IMR-90 (cell line): ENCODE measurements at regions not wholly inside any gene's neighbourhood (a gene's known extent, or its start where the extent isn't known, plus 50 kb on each side); places are given as distances from the start of the nearest gene placed in this dataset.

Experiments used
- ATAC-seq: fragments of 200-7000 bp; cut with Tn5 transposase; 2 replicates; pipeline ENCODE4 v1.9.1; 2020; ENCODE audit warnings: low read depth, mild to moderate bottlenecking, moderate library complexity
- BruUV-seq: library from RNA; stranded (reverse); fragments of 400-500 nt; replicated peaks from 2 replicates; lab custom pipeline; 2021; lab: Mats Ljungman, UMichigan
- CTCF ChIA-PET: fragments of 300-600 bp; formaldehyde crosslinking; extraction: SDS; loops from one replicate; lab custom pipeline; 2021; ENCODE audit warnings: antibody characterized with exemption; lab: Yijun Ruan, JAX
- POLR2A ChIA-PET: fragments of 300-600 bp; sonication (Branson Sonifier 250); formaldehyde crosslinking; loops from one replicate; lab custom pipeline; 2022; ENCODE audit warnings: antibody characterized with exemption; ENCODE audit not compliant: unreplicated experiment; lab: Charles Lee
- DNase-seq: peaks from one replicate; pipeline ENCODE4 v3.0.0; 2013
- H2AFZ ChIP-seq: replicated peaks from 2 replicates; pipeline ENCODE3; 2013; ENCODE audit warnings: low read length, mild to moderate bottlenecking; ENCODE audit not compliant: poor library complexity
- H2AK5ac ChIP-seq: 2 replicates; pipeline ENCODE4 v1.6.1; 2013; ENCODE audit warnings: low read depth, low read length, inconsistent platforms
- H2AK9ac ChIP-seq: replicated peaks from 2 replicates; pipeline ENCODE3; 2013; ENCODE audit warnings: mild to moderate bottlenecking, low read depth, low read length, moderate library complexity; ENCODE audit not compliant: poor library complexity
- H2BK120ac ChIP-seq: 2 replicates; pipeline ENCODE4 v1.6.1; 2013; ENCODE audit warnings: low read depth, low read length, inconsistent platforms
- H2BK15ac ChIP-seq: 3 replicates; pipeline ENCODE4 v1.6.1; 2013; ENCODE audit warnings: low read depth, low read length, inconsistent platforms
- H2BK20ac ChIP-seq: 2 replicates; pipeline ENCODE4 v1.6.1; 2013; ENCODE audit warnings: low read depth, mild to moderate bottlenecking, inconsistent platforms, low read length, moderate library complexity
- H2BK5ac ChIP-seq: 2 replicates; pipeline ENCODE4 v1.6.1; 2013; ENCODE audit warnings: mild to moderate bottlenecking, low read depth, low read length, inconsistent platforms; ENCODE audit not compliant: poor library complexity, severe bottlenecking
- H3K14ac ChIP-seq: replicated peaks from 2 replicates; pipeline ENCODE4 v1.6.1; 2013; ENCODE audit warnings: low read depth, low read length, inconsistent platforms
- H3K18ac ChIP-seq: 2 replicates; pipeline ENCODE4 v1.6.1; 2013; ENCODE audit warnings: low read depth, low read length, control low read depth
- H3K23ac ChIP-seq: 2 replicates; pipeline ENCODE4 v1.6.1; 2013; ENCODE audit warnings: low read depth, low read length, inconsistent platforms
- H3K27ac ChIP-seq: 2 replicates; pipeline ENCODE4 v1.5.1; 2013; ENCODE audit warnings: mild to moderate bottlenecking, control low read depth, low read length; ENCODE audit not compliant: insufficient read depth
- H3K27me3 ChIP-seq: 2 replicates; pipeline ENCODE4 v1.6.1; 2013; ENCODE audit warnings: low read length; ENCODE audit not compliant: control insufficient read depth, insufficient read depth
- H3K36me3 ChIP-seq: 2 replicates; pipeline ENCODE4 v1.6.1; 2013; ENCODE audit warnings: low read length, mixed read lengths; ENCODE audit not compliant: control insufficient read depth, insufficient read depth
- H3K4ac ChIP-seq: 2 replicates; pipeline ENCODE4 v1.6.1; 2013; ENCODE audit warnings: low read depth, low read length, inconsistent platforms
- H3K4me1 ChIP-seq: 2 replicates; pipeline ENCODE4 v1.6.1; 2013; ENCODE audit warnings: low read length, mixed read lengths; ENCODE audit not compliant: control insufficient read depth, insufficient read depth
- H3K4me2 ChIP-seq: 2 replicates; pipeline ENCODE4 v1.6.1; 2013; ENCODE audit warnings: low read depth, mild to moderate bottlenecking, control low read depth, low read length, moderate library complexity
- H3K4me3 ChIP-seq: 2 replicates; pipeline ENCODE4 v1.5.1; 2013; ENCODE audit warnings: low read depth, mild to moderate bottlenecking, control low read depth, low read length, moderate library complexity; ENCODE audit not compliant: insufficient read depth
- H3K56ac ChIP-seq: 2 replicates; pipeline ENCODE4 v1.6.1; 2013; ENCODE audit warnings: low read length, inconsistent platforms; ENCODE audit not compliant: insufficient read depth; ENCODE audit errors: extremely low read depth
- H3K79me1 ChIP-seq, 2 experiments: 2 replicates each; pipeline ENCODE4 v1.6.1; 2013; ENCODE audit warnings: low read length in 2 of 2, inconsistent platforms in 1 of 2, low read depth in 1 of 2
- H3K9ac ChIP-seq: 2 replicates; pipeline ENCODE4 v1.6.1; 2013; ENCODE audit warnings: low read depth, low read length, control low read depth
- H3K9me1 ChIP-seq: 2 replicates; pipeline ENCODE4 v1.6.1; 2013; ENCODE audit warnings: low read length, inconsistent platforms; ENCODE audit not compliant: insufficient read depth
- H3K9me3 ChIP-seq: 2 replicates; pipeline ENCODE4 v1.6.1; 2013; ENCODE audit warnings: low read length; ENCODE audit not compliant: control insufficient read depth, insufficient read depth
- H4K20me1 ChIP-seq: 2 replicates; pipeline ENCODE4 v1.6.1; 2013; ENCODE audit warnings: low read length, inconsistent platforms; ENCODE audit not compliant: insufficient read depth
- H4K5ac ChIP-seq: 2 replicates; pipeline ENCODE4 v1.6.1; 2013; ENCODE audit warnings: mild to moderate bottlenecking, low read depth, low read length, control low read depth
- H4K8ac ChIP-seq, 2 experiments: 2 replicates each; pipeline ENCODE4 v1.6.1; 2013; ENCODE audit warnings: low read depth in 2 of 2, low read length in 2 of 2, control low read depth in 1 of 2, inconsistent platforms in 1 of 2
- H4K91ac ChIP-seq: 2 replicates; pipeline ENCODE4 v1.6.1; 2013; ENCODE audit warnings: low read depth, low read length, inconsistent platforms; ENCODE audit not compliant: insufficient read depth
- BHLHE40 ChIP-seq: fragments of 150-350 bp; IDR thresholded peaks from 2 replicates; pipeline ENCODE4 v1.6.1; 2016; ENCODE audit warnings: mild to moderate bottlenecking, low read depth, low read length
- CEBPB ChIP-seq: IDR thresholded peaks from 2 replicates; pipeline ENCODE4 v1.6.1; 2012; ENCODE audit warnings: low read depth, low read length, improper control_type of control experiment
- CTCF ChIP-seq: conservative IDR thresholded peaks from 2 replicates; pipeline ENCODE4 v1.5.1; 2012; ENCODE audit warnings: mild to moderate bottlenecking, low read depth, low read length, improper control_type of control experiment
- ELK1 ChIP-seq: fragments of 150-350 bp; IDR thresholded peaks from 2 replicates; pipeline ENCODE4 v1.6.1; 2016; ENCODE audit warnings: low read depth, mild to moderate bottlenecking, low read length, moderate library complexity, borderline replicate concordance
- FOS ChIP-seq: fragments of 150-350 bp; IDR thresholded peaks from 2 replicates; pipeline ENCODE4 v1.6.1; 2016; ENCODE audit warnings: low read depth, low read length
- MAFK ChIP-seq: IDR thresholded peaks from 2 replicates; pipeline ENCODE4 v1.6.1; 2012; ENCODE audit warnings: low read depth, low read length, improper control_type of control experiment
- NFE2L2 ChIP-seq: fragments of 150-350 bp; IDR thresholded peaks from 2 replicates; pipeline ENCODE4 v1.6.1; 2016; ENCODE audit warnings: low read depth, mild to moderate bottlenecking, low read length
- POLR2A ChIP-seq: IDR thresholded peaks from 2 replicates; pipeline ENCODE4 v1.6.1; 2012; ENCODE audit warnings: mild to moderate bottlenecking, low read depth, low read length
- RAD21 ChIP-seq: IDR thresholded peaks from 2 replicates; pipeline ENCODE4 v1.6.1; 2012; ENCODE audit warnings: low read length, improper control_type of control experiment
- RFX5 ChIP-seq: IDR thresholded peaks from 2 replicates; pipeline ENCODE4 v1.8.0; 2012; ENCODE audit warnings: low read depth, mild to moderate bottlenecking, low read length, moderate library complexity
- SMC3 ChIP-seq: fragments of 150-350 bp; IDR thresholded peaks from 2 replicates; pipeline ENCODE4 v1.6.1; 2016; ENCODE audit warnings: low read depth, mild to moderate bottlenecking, antibody characterized with exemption, low read length, moderate library complexity
- USF2 ChIP-seq: fragments of 150-350 bp; IDR thresholded peaks from 2 replicates; pipeline ENCODE4 v1.6.1; 2017; ENCODE audit warnings: mild to moderate bottlenecking, antibody characterized with exemption, low read length, low read depth
- WGBS, 2 experiments: methylation state at CpG; one replicate each; pipeline versions ENCODE4 v1.1.5 to v1.1.7; 2013; ENCODE audit warnings: missing lambda C conversion rate in 2 of 2; ENCODE audit not compliant: insufficient read length in 1 of 2; ENCODE audit errors: extremely low coverage in 2 of 2; 5-methylcytosine and 5-hydroxymethylcytosine counted together
- dilution Hi-C: fragments of 300-500 bp; cut with HindIII; formaldehyde crosslinking; loops from one replicate; pipeline ENCODE4 v1.14.3; 2018; ENCODE audit warnings: low sequenced_read_pairs; ENCODE audit not compliant: unreplicated experiment
- in situ Hi-C: fragments of 300-500 bp; cut with MboI; formaldehyde crosslinking; loops from 3 replicates; pipeline ENCODE4 v1.14.3; 2019; ENCODE audit warnings: low sequenced_read_pairs, inconsistent platforms, mixed read lengths
- intact Hi-C: fragments of 100-400 bp; cut with micrococcal nuclease; formaldehyde crosslinking; loops from 2 replicates; pipeline ENCODE4 v1.10.0; 2022

- no peak overlapping the region for H3K18ac ChIP-seq
- no peaks in the 10 kb centered on the region for H3K9me3 ChIP-seq
- H2BK5ac ChIP-seq = no peak overlapping the region
- H2AK5ac ChIP-seq = no peak overlapping the region
- intact Hi-C loops = no loop called here
- no peak overlapping the region for H2BK15ac ChIP-seq
- no peaks in the 10 kb centered on the region for H3K36me3 ChIP-seq
- dilution Hi-C loops = no loop called here
- DNase-seq (no peak), ATAC-seq (no peak)
- no peak overlapping the region for H3K4me3 ChIP-seq
- no peak overlapping the region for H3K14ac ChIP-seq
- BruUV-seq = no TSS peak
- no peaks in the 10 kb centered on the region for H3K9me1 ChIP-seq
- no peak overlapping the region for H2AFZ ChIP-seq
- TF ChIP-seq USF2 (no peak), BHLHE40 (no peak), CEBPB (no peak), RAD21 (no peak), NFE2L2 (no peak), POLR2A (no peak), CTCF (no peak), MAFK (no peak), FOS (no peak), RFX5 (no peak), SMC3 (no peak), ELK1 (no peak)
- ChIA-PET CTCF (interaction anchor here (0.6 kb wide), 1 partner anchor 129 kb away, joined by 3 read pairs; no protein-coding TSS in a partner anchor), POLR2A (no interaction called here)
- no peak overlapping the region for H3K4ac ChIP-seq
- H4K8ac ChIP-seq = no peak overlapping the region
- H3K27me3 ChIP-seq = peaks cover 19% of the 10 kb centered on the region
- no peak overlapping the region for H3K27ac ChIP-seq
- no peak overlapping the region for H3K56ac ChIP-seq
- H3K4me1 ChIP-seq = no peaks in the 10 kb centered on the region
- WGBS, 2 experiments = 20% methylated on average over 1 of the region's 2 CpGs; no CpG with 5 or more reads in 1 of the 2 experiments
- no peak overlapping the region for H3K4me2 ChIP-seq
- H3K79me1 ChIP-seq = no peaks in the 10 kb centered on the region
- no peak overlapping the region for H2BK20ac ChIP-seq
- H3K9ac ChIP-seq = no peak overlapping the region
- no peak overlapping the region for H3K23ac ChIP-seq
- no peak overlapping the region for H2AK9ac ChIP-seq
- H4K20me1 ChIP-seq = no peaks in the 10 kb centered on the region
- no peak overlapping the region for H4K91ac ChIP-seq
- no peak overlapping the region for H4K5ac ChIP-seq
- H2BK120ac ChIP-seq = no peak overlapping the region
- in situ Hi-C loops = no loop called here
These were observed 59.3 kb upstream of the KCNA5 start for GRCh38 chr12:4984344-4984743.
